Fibroblast of lung (primary cell): ENCODE measurements at regions not wholly inside any gene's neighbourhood (a gene's known extent, or its start where the extent isn't known, plus 50 kb on each side); places are given as distances from the start of the nearest gene placed in this dataset.

Experiments
- EZH2 ChIP-seq: IDR thresholded peaks from 2 replicates; pipeline ENCODE4 v1.5.1; 2012; ENCODE audit warnings: low read length, control low read depth, mild to moderate bottlenecking; ENCODE audit errors: missing control alignments
- TF ChIP-seq, protein P1 (sequence below), 2 donors: IDR thresholded peaks in 1 of 2; conservative IDR thresholded peaks in 1 of 2; 1 replicate in 1 of 2; 2 replicates in 1 of 2; pipeline ENCODE4 v1.5.1; 2011 to 2012; ENCODE audit warnings: low read length in 2 of 2, control low read depth in 1 of 2, inconsistent platforms in 1 of 2, low read depth in 1 of 2, mild to moderate bottlenecking in 1 of 2

DNA sequence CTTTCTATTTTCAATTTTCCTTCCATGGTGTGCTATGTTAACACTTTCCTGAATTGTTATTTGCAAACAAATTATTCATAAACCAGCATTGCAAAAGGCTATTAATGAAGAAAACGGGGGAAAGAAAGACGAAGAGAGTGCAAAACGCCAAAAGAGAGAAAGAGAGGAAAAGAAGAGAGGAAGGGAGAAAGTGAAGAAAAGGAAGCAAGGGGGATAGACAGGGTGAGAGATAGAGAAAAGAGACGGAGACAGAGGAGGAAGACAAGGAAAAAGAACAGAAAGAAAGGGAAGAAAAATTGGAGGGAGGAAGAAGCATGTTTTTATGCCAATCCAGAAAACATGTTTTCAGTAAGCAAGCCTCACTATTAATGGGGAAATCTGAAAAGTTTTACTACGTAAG, 310.6 kb downstream of the TFEC start:
- TF ChIP-seq, protein P1, sequence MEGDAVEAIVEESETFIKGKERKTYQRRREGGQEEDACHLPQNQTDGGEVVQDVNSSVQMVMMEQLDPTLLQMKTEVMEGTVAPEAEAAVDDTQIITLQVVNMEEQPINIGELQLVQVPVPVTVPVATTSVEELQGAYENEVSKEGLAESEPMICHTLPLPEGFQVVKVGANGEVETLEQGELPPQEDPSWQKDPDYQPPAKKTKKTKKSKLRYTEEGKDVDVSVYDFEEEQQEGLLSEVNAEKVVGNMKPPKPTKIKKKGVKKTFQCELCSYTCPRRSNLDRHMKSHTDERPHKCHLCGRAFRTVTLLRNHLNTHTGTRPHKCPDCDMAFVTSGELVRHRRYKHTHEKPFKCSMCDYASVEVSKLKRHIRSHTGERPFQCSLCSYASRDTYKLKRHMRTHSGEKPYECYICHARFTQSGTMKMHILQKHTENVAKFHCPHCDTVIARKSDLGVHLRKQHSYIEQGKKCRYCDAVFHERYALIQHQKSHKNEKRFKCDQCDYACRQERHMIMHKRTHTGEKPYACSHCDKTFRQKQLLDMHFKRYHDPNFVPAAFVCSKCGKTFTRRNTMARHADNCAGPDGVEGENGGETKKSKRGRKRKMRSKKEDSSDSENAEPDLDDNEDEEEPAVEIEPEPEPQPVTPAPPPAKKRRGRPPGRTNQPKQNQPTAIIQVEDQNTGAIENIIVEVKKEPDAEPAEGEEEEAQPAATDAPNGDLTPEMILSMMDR (conservative IDR thresholded peaks at IDR 0.05 in 1 of 2, IDR thresholded peaks at IDR 0.05 in 1 of 2; ENCODE audit: low read depth in 1 of 2, low read length in 2 of 2) = no peak
- TF ChIP-seq EZH2 = no peak
